ENCODE measurements at regions not wholly inside any gene's neighbourhood (a gene's known extent, or its start where the extent isn't known, plus 50 kb on each side); places are given as distances from the start of the nearest gene placed in this dataset.

DNA sequence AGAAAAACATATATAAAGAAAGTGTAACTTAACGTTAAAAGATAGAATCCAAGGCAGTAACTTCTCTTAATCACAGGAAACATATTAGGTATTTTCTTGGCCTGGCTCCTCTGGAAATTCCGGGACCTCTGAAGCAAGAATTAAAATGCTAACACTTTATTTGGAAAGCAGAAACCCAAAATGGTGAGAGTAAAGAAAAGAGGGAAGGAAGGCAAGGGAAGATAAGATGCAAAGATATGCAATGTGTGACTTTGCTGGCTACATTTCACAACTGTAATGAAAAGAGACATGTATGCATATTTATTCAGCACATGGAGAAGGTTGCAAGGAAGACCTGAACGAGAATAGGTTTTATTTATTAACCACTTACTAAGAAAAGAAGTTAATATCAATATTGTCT is 372.5 kb downstream of the TBL1XR1 start:
- no peak for TF ChIP-seq POLR2A (IDR thresholded peaks at IDR 0.05)
- TF ChIP-seq, protein P1, sequence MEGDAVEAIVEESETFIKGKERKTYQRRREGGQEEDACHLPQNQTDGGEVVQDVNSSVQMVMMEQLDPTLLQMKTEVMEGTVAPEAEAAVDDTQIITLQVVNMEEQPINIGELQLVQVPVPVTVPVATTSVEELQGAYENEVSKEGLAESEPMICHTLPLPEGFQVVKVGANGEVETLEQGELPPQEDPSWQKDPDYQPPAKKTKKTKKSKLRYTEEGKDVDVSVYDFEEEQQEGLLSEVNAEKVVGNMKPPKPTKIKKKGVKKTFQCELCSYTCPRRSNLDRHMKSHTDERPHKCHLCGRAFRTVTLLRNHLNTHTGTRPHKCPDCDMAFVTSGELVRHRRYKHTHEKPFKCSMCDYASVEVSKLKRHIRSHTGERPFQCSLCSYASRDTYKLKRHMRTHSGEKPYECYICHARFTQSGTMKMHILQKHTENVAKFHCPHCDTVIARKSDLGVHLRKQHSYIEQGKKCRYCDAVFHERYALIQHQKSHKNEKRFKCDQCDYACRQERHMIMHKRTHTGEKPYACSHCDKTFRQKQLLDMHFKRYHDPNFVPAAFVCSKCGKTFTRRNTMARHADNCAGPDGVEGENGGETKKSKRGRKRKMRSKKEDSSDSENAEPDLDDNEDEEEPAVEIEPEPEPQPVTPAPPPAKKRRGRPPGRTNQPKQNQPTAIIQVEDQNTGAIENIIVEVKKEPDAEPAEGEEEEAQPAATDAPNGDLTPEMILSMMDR (IDR thresholded peaks at IDR 0.05 in 4 of 5, conservative IDR thresholded peaks at IDR 0.05 in 1 of 5): no peak

Data from gastrocnemius medialis (tissue), 4 donors.